ENCODE measurements at regions not wholly inside any gene's neighbourhood (a gene's known extent, or its start where the extent isn't known, plus 50 kb on each side); places are given as distances from the start of the nearest gene placed in this dataset.

- TF ChIP-seq, protein P1, sequence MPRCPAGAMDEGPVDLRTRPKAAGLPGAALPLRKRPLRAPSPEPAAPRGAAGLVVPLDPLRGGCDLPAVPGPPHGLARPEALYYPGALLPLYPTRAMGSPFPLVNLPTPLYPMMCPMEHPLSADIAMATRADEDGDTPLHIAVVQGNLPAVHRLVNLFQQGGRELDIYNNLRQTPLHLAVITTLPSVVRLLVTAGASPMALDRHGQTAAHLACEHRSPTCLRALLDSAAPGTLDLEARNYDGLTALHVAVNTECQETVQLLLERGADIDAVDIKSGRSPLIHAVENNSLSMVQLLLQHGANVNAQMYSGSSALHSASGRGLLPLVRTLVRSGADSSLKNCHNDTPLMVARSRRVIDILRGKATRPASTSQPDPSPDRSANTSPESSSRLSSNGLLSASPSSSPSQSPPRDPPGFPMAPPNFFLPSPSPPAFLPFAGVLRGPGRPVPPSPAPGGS (IDR thresholded peaks at IDR 0.05) = no peak
- TF ChIP-seq CHD4 (IDR thresholded peaks at IDR 0.05; ENCODE audit: borderline replicate concordance) (no peak), KDM5A (IDR thresholded peaks at IDR 0.05) (no peak), ELK1 (IDR thresholded peaks at IDR 0.05; ENCODE audit: low read depth, low read length) (no peak), ZSCAN20 (CRISPR knock-in tag; IDR thresholded peaks at IDR 0.05) (no peak), JUN (IDR thresholded peaks at IDR 0.05) (no peak), GATA3 (IDR thresholded peaks at IDR 0.05; ENCODE audit: borderline replicate concordance) (no peak), RFX5 (IDR thresholded peaks at IDR 0.05) (no peak), PHF8 (IDR thresholded peaks at IDR 0.05; ENCODE audit: borderline replicate concordance, low read depth) (no peak), KDM1A (IDR thresholded peaks at IDR 0.05; ENCODE audit: low read depth) (no peak)
- TF ChIP-seq, protein P2, sequence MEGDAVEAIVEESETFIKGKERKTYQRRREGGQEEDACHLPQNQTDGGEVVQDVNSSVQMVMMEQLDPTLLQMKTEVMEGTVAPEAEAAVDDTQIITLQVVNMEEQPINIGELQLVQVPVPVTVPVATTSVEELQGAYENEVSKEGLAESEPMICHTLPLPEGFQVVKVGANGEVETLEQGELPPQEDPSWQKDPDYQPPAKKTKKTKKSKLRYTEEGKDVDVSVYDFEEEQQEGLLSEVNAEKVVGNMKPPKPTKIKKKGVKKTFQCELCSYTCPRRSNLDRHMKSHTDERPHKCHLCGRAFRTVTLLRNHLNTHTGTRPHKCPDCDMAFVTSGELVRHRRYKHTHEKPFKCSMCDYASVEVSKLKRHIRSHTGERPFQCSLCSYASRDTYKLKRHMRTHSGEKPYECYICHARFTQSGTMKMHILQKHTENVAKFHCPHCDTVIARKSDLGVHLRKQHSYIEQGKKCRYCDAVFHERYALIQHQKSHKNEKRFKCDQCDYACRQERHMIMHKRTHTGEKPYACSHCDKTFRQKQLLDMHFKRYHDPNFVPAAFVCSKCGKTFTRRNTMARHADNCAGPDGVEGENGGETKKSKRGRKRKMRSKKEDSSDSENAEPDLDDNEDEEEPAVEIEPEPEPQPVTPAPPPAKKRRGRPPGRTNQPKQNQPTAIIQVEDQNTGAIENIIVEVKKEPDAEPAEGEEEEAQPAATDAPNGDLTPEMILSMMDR (IDR thresholded peaks at IDR 0.05) = no peak
- CTCF ChIA-PET = interaction anchor here (0.7 to 2.1 kb wide), 11 partner anchors 15 to 266 kb away, joined by 3 to 7 read pairs (median 4); no protein-coding TSS in a partner anchor
- Histone ChIP-seq H3K4me3 (no peak overlapping the region), H3K4me1 (peaks cover 1% of the 10 kb centered on the region; the same call in 1 of the 3 replicates), H3K9me3 (no peaks in the 10 kb centered on the region), H3K4me2 (no peak overlapping the region), H3K27ac (no peak overlapping the region)
- DNase-seq (ENCODE audit: low read depth in 1 of 2, low spot score in 1 of 2) (no peak), ATAC-seq (no peak), FAIRE-seq (no peak)
- POLR2A ChIA-PET = no interaction called here
- 71% methylated on average over 9 of the region's 13 CpGs for WGBS (ENCODE audit: missing lambda C conversion rate)
These were observed 85.3 kb downstream of the ENGASE start for GRCh38 chr17:79159926-79160325.

- ATAC-seq (no peak), FAIRE-seq (no peak), DNase-seq (ENCODE audit: low read depth in 1 of 2, low spot score in 1 of 2) (no peak)
- TF ChIP-seq RNF2 (IDR thresholded peaks at IDR 0.05; ENCODE audit: borderline replicate concordance, low read depth) (no peak), HEYL (CRISPR knock-in tag; IDR thresholded peaks at IDR 0.05) (no peak), JUNB (IDR thresholded peaks at IDR 0.05) (no peak), ELK1 (IDR thresholded peaks at IDR 0.05; ENCODE audit: low read depth, low read length) (no peak), MAZ (IDR thresholded peaks at IDR 0.05; ENCODE audit: borderline replicate concordance, low read depth, low read length) (no peak), FOSL2 (IDR thresholded peaks at IDR 0.05) (no peak), FOSL2 (CRISPR knock-in tag; IDR thresholded peaks at IDR 0.05) (no peak), ZC3H11A (IDR thresholded peaks at IDR 0.05) (no peak), POLR2A (IDR thresholded peaks at IDR 0.05; ENCODE audit: low read length) (no peak), SREBF2 (IDR thresholded peaks at IDR 0.05) (no peak), EP300 (IDR thresholded peaks at IDR 0.05) (no peak), NFE2L2 (conservative IDR thresholded peaks at IDR 0.05; ENCODE audit: low read length) (no peak), ATOH8 (CRISPR knock-in tag; IDR thresholded peaks at IDR 0.05; ENCODE audit: low read depth) (no peak), PHF8 (IDR thresholded peaks at IDR 0.05; ENCODE audit: borderline replicate concordance, low read depth) (no peak), EHF (CRISPR knock-in tag; IDR thresholded peaks at IDR 0.05) (no peak), HOXB5 (CRISPR knock-in tag; IDR thresholded peaks at IDR 0.05) (no peak), GATA3 (IDR thresholded peaks at IDR 0.05; ENCODE audit: borderline replicate concordance) (no peak), CHD4 (IDR thresholded peaks at IDR 0.05; ENCODE audit: borderline replicate concordance) (no peak), RCOR1 (IDR thresholded peaks at IDR 0.05; ENCODE audit: low read depth, low read length) (no peak), SMC3 (IDR thresholded peaks at IDR 0.05) (no peak)
- ChIA-PET POLR2A (no interaction called here), CTCF (interaction anchor here (0.7 to 1.8 kb wide), 10 partner anchors 16 to 267 kb away, joined by 3 to 7 read pairs (median 4); no protein-coding TSS in a partner anchor)
- no peak overlapping the region for H3K4me2 ChIP-seq
- no peak overlapping the region for H3K27ac ChIP-seq
- no peak overlapping the region for H3K4me3 ChIP-seq
- no peaks in the 10 kb centered on the region for H3K9me3 ChIP-seq
- WGBS (ENCODE audit: missing lambda C conversion rate) = 74% methylated on average over 6 of the region's 6 CpGs
- H3K4me1 ChIP-seq = no peaks in the 10 kb centered on the region
These were observed 84.8 kb downstream of the ENGASE start for GRCh38 chr17:79159471-79159870.

Measured in A549 (cell line).